NB4 (cell line): ENCODE measurements at regions not wholly inside any gene's neighbourhood (a gene's known extent, or its start where the extent isn't known, plus 50 kb on each side); places are given as distances from the start of the nearest gene placed in this dataset.

Experiments used
- MYC ChIP-seq: IDR thresholded peaks from 2 replicates; pipeline ENCODE4 v1.6.1; 2011; ENCODE audit warnings: low read depth, low read length
- POLR2A ChIP-seq: IDR thresholded peaks from 2 replicates; pipeline ENCODE4 v1.6.1; 2011; ENCODE audit warnings: mild to moderate bottlenecking; ENCODE audit not compliant: insufficient read length; ENCODE audit errors: extremely low read depth
- TF ChIP-seq, protein P1 (sequence below): IDR thresholded peaks from one replicate; pipeline ENCODE4 v1.5.1; 2012; ENCODE audit warnings: low read depth, low read length

DNA sequence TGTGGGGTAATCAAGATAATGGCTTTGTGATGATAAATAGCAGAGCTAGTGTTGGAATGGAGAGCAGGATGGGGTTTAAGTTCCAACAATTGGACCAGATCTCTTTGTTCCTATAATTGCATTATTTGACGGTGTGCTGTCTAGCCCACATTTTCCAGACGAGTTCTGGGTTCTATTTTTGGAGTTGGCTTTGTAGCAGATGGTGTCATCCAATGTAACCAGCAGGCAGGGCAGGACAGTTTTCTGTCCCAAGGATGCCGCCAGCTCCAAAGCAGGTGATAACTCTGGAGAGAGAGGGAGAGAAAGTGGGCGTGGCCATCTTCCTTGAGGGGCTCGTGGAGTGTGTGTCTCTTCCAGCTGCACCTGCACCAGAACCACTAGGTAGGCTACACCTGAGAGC is 251.3 kb downstream of the KIF4B start:
- TF ChIP-seq, protein P1, sequence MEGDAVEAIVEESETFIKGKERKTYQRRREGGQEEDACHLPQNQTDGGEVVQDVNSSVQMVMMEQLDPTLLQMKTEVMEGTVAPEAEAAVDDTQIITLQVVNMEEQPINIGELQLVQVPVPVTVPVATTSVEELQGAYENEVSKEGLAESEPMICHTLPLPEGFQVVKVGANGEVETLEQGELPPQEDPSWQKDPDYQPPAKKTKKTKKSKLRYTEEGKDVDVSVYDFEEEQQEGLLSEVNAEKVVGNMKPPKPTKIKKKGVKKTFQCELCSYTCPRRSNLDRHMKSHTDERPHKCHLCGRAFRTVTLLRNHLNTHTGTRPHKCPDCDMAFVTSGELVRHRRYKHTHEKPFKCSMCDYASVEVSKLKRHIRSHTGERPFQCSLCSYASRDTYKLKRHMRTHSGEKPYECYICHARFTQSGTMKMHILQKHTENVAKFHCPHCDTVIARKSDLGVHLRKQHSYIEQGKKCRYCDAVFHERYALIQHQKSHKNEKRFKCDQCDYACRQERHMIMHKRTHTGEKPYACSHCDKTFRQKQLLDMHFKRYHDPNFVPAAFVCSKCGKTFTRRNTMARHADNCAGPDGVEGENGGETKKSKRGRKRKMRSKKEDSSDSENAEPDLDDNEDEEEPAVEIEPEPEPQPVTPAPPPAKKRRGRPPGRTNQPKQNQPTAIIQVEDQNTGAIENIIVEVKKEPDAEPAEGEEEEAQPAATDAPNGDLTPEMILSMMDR, result no peak
- TF ChIP-seq POLR2A (no peak), MYC (no peak)
